ENCODE measurements at regions not wholly inside any gene's neighbourhood (a gene's known extent, or its start where the extent isn't known, plus 50 kb on each side); places are given as distances from the start of the nearest gene placed in this dataset.

GRCh38 chr12:84685379-84685778 lies 227.2 kb downstream of the SLC6A15 start:
- intact Hi-C loops (cut with DNase I): no loop called here
- ATAC-seq (no peak), DNase-seq (no peak)
- TF ChIP-seq CTCF (IDR thresholded peaks at IDR 0.05): no peak
- TF ChIP-seq POLR2A (IDR thresholded peaks at IDR 0.05): no peak
- H3K27ac ChIP-seq: no peak overlapping the region
- H3K9me3 ChIP-seq: no peaks in the 10 kb centered on the region
- H3K4me3 ChIP-seq: no peak overlapping the region
- no peaks in the 10 kb centered on the region for H3K36me3 ChIP-seq (replicated peaks in 1 of 2; ENCODE audit: insufficient read depth in 1 of 2, low read depth in 2 of 2)
- no peaks in the 10 kb centered on the region for H3K4me1 ChIP-seq
- H3K27me3 ChIP-seq: no peaks in the 10 kb centered on the region

- H3K9me3 ChIP-seq: no peaks in the 10 kb centered on the region
- no peaks in the 10 kb centered on the region for H3K36me3 ChIP-seq (replicated peaks in 1 of 2; ENCODE audit: insufficient read depth in 1 of 2, low read depth in 2 of 2)
- H3K27me3 ChIP-seq: no peaks in the 10 kb centered on the region
- TF ChIP-seq CTCF (IDR thresholded peaks at IDR 0.05): no peak
- intact Hi-C loops (cut with DNase I): no loop called here
- H3K4me3 ChIP-seq: no peak overlapping the region
- no peak overlapping the region for H3K27ac ChIP-seq
- DNase-seq: no peak
- H3K4me1 ChIP-seq: no peaks in the 10 kb centered on the region
- no peak for ATAC-seq
Observed at GRCh38 chr12:84676787-84677186, 235.8 kb downstream of the SLC6A15 start.

GRCh38 chr12:84661786-84662185 lies 250.8 kb downstream of the SLC6A15 start:
- DNase-seq: no peak
- Histone ChIP-seq H3K9me3 (no peaks in the 10 kb centered on the region), H3K4me3 (no peak overlapping the region), H3K27ac (no peak overlapping the region), H3K36me3 (replicated peaks in 1 of 2; ENCODE audit: insufficient read depth in 1 of 2, low read depth in 2 of 2) (no peaks in the 10 kb centered on the region), H3K4me1 (no peaks in the 10 kb centered on the region), H3K27me3 (no peaks in the 10 kb centered on the region)
- no peak for ATAC-seq
- TF ChIP-seq CTCF (IDR thresholded peaks at IDR 0.05) (no peak), POLR2A (IDR thresholded peaks at IDR 0.05) (no peak)
- intact Hi-C loops (cut with DNase I): no loop called here

- H3K27me3 ChIP-seq: no peaks in the 10 kb centered on the region
- no peak overlapping the region for H3K4me3 ChIP-seq
- WGBS, 2 donors: 49 to 54% methylated on average over 1 of the region's 1 CpG
- H3K36me3 ChIP-seq (replicated peaks in 1 of 2; ENCODE audit: insufficient read depth in 1 of 2, low read depth in 2 of 2): no peaks in the 10 kb centered on the region
- ATAC-seq (no peak), DNase-seq (no peak)
- no peaks in the 10 kb centered on the region for H3K4me1 ChIP-seq
- TF ChIP-seq POLR2A (IDR thresholded peaks at IDR 0.05) (no peak), CTCF (IDR thresholded peaks at IDR 0.05) (no peak)
- no peaks in the 10 kb centered on the region for H3K9me3 ChIP-seq
- no peak overlapping the region for H3K27ac ChIP-seq
- intact Hi-C loops (cut with DNase I): no loop called here
Observed at GRCh38 chr12:84660139-84660538, 252.5 kb downstream of the SLC6A15 start.

- no peaks in the 10 kb centered on the region for H3K27me3 ChIP-seq
- no peaks in the 10 kb centered on the region for H3K4me1 ChIP-seq
- no peak for ATAC-seq
- no peak for DNase-seq
- H3K27ac ChIP-seq: no peak overlapping the region
- no peaks in the 10 kb centered on the region for H3K9me3 ChIP-seq
- 13 to 17% methylated on average over 2 of the region's 2 CpGs for WGBS, 2 donors
- TF ChIP-seq CTCF (IDR thresholded peaks at IDR 0.05): no peak
- TF ChIP-seq POLR2A (IDR thresholded peaks at IDR 0.05): no peak
- H3K36me3 ChIP-seq (replicated peaks in 1 of 2; ENCODE audit: insufficient read depth in 1 of 2, low read depth in 2 of 2): no peaks in the 10 kb centered on the region
- intact Hi-C loops (cut with DNase I): no loop called here
- no peak overlapping the region for H3K4me3 ChIP-seq
Observed at GRCh38 chr12:84658877-84659276, 253.7 kb downstream of the SLC6A15 start.
